Stimulated activated CD4-positive, alpha-beta T cell treated with anti-CD3 and anti-CD28 coated beads, Interleukin-2, amount 100 ng/mL, for 4 hours (primary cell): ENCODE measurements at regions not wholly inside any gene's neighbourhood (a gene's known extent, or its start where the extent isn't known, plus 50 kb on each side); places are given as distances from the start of the nearest gene placed in this dataset.

Source experiments
- DNase-seq: peaks from one replicate; pipeline ENCODE4 v3.0.0-alpha.2; 2020; ENCODE audit warnings: low read depth

DNA sequence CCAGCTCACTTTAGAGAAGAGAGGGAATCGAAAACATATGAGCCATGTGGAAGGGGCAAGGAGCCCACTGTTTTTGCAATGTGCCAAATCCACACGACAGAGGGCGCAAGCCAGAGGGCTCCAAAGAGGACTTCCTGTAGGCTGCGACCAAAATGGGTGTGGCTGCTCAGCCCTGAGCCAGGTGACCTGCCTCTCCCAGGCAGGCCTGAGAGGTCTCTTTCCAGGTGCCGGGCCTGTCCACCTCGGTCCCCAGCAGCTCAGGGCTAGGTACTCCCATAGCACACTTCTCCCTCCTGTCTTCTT lies 153.8 kb downstream of the TTC32 start:
- DNase-seq: no peak

GRCh38 chr2:19747310-19748072 lies 154.3 kb downstream of the TTC32 start:
- no peak for DNase-seq

- no peak for DNase-seq
These were observed 155.0 kb downstream of the TTC32 start for GRCh38 chr2:19746611-19747309.

- no peak for DNase-seq
These were observed 155.6 kb downstream of the TTC32 start for GRCh38 chr2:19746137-19746600.

GRCh38 chr2:19745318-19746136 lies 156.3 kb downstream of the TTC32 start:
- DNase-seq: no peak

DNA sequence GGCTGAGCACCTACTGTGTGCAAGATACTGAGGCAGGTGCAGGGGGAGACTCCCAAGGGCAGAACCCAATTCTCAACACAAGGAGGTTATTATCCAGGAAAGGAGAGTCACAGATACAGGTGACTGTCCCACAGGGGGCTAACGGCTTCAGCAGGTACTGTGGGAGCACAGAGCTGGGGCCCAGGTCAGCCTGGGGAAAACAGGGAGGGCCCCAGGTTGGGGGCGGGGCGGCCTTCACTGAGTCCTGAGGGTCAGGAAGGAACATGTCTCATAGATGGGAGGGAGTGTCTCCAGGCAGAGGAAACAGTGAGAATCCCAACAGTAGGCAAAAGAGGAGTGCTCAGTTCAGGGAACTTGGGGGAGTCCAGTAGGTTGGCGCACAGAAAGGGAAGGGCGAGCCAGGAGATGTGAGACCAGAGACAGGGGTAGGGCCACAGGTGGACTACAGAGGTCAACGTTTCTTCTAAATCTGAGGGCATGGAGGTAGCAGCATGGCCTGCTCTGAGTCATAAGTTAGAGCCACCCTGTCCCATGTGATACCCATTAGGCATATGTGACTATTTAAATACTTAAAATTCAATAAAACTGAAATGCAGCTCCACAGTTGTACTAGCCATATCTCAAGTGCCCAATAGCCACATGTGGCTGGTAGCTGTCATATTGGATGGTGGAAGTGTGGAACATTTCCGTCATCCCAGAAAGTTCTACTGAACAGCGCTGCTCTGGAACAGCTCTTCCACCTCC lies 157.2 kb downstream of the TTC32 start:
- no peak for DNase-seq

DNA sequence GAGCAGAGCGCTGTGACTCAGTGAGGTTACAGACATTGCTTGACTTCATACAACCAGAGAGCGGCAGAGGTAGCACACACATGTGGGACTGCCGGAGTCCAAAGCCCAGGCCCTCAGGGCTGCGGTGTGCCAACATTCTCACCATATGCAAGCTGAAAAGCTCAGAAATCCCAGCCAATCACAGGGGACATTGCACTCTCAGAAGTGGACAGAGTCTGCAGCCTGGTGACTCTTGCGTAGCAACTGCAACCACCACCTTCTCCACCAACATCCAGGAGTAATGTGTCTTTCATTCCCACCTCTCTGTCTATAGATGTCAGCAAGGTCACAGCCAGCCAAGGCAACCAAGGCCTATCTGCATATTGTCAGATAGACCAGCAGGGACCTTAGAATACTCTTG lies 158.1 kb downstream of the TTC32 start:
- DNase-seq: no peak

DNA sequence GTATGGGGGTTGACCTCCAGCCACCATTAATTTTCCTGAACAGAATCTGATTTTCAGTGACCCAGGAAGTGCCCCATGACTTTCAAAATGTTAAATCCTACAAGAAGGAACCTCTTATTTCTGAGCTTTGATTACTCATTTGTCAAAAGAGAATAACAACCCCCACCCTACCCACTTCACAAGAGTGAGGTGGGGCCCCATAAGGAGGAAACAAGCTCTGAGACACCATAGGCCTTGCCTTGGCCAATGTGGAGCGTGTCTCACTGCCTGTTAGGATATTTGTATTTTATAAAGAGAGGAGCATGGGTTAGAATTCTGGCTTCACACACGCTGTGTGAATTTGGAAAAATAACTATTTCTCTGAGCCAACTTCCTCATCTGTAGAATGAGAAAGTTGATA lies 158.9 kb downstream of the TTC32 start:
- no peak for DNase-seq

DNA sequence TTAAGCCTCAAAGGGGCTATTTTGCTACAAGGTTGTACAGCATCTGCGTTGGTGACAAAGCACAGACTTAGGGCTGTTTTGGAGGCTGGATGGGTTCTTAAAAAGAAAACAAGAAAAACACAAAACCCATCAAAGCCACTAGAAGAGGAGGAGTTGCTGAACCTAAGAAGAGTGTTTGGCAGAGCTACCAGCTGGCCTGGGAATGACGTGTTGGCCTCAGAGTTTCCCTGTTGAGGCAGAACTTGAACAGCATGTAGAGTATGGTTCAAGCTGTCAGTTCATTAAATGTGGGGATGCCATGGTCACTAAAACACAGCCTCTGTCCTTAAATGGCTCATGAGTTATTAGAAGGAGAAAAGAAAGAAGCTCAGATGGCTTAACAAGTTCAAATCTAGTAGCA lies 162.5 kb downstream of the TTC32 start:
- DNase-seq: no peak

- DNase-seq: no peak
These were observed 163.1 kb downstream of the TTC32 start for GRCh38 chr2:19738707-19739106.

DNA sequence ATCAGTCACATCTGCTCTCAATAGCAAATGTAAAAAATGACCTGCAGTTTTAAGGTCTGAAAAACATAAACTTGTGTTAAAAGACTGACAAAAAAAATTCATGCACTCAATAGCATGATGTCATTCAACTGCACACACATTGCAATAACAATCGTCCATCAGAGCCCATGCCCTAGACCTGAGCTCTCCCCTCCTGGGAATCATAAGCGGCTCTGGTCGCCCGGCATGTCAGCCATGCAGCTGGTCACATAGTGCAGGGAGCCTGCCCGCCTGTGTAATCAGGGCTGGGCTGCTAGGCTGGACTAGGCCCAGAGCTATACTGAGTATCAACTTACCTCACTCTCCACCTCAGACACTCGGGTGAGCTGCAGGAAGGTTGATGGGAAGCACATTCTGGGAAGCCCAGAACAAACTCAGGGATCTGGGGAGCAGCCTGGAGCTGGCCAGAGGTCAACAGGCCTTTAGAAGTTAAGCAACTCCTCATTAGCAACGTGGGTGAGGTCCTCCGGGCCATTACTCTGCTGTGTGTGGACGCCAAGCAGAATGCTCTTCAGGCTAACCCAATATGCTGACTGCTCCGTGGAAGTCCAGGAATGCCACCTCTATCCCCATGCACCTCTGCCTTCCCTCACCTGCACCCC lies 165.5 kb downstream of the TTC32 start:
- no peak for DNase-seq

GRCh38 chr2:19733951-19734425 lies 167.8 kb downstream of the TTC32 start:
- DNase-seq: no peak

DNA sequence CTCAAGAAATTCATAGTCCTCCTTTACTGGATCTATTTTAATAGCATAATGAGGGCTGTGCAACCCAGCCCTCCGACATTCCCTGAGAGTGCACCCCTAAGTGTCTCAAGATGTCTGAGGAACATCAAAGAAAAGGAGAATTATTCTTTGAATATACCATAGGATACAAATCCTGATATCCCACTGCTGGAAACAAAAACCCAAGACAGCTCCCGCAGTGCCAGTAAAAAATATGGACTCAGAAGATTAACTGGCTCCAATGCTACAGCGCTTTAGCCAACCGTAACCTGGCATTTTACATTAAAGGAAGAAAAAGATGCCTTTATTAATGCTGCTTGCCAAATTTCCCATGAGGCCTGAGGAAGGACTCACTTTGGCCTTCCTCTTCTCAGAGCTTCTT lies 168.4 kb downstream of the TTC32 start:
- no peak for DNase-seq

GRCh38 chr2:19732255-19732654 lies 169.5 kb downstream of the TTC32 start:
- DNase-seq: no peak

- DNase-seq: no peak
These were observed 170.3 kb downstream of the TTC32 start for GRCh38 chr2:19731515-19731914.

DNA sequence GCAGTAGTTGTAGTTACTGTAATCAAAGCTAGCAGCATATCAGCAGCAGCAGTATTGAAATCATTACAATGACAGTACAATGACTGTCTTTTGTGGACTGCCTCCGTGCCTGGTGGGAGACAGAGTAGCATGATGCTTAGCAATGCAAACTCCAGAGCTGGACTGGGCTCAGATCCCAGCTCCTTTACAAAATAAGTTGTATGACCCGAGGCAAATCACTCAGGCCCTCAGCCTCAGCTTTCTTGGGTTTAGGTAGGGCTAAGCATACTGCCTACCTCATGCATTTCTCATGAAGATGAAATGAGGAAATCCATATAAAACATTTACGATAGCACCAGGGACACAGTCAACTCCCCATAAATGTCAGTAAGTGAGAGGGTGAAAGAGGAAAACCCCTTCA lies 170.7 kb downstream of the TTC32 start:
- no peak for DNase-seq

GRCh38 chr2:19728125-19728524 lies 173.7 kb downstream of the TTC32 start:
- no peak for DNase-seq

- DNase-seq: no peak
These were observed 176.4 kb downstream of the TTC32 start for GRCh38 chr2:19725392-19725791.

- DNase-seq: no peak
These were observed 178.8 kb downstream of the TTC32 start for GRCh38 chr2:19723021-19723420.

DNA sequence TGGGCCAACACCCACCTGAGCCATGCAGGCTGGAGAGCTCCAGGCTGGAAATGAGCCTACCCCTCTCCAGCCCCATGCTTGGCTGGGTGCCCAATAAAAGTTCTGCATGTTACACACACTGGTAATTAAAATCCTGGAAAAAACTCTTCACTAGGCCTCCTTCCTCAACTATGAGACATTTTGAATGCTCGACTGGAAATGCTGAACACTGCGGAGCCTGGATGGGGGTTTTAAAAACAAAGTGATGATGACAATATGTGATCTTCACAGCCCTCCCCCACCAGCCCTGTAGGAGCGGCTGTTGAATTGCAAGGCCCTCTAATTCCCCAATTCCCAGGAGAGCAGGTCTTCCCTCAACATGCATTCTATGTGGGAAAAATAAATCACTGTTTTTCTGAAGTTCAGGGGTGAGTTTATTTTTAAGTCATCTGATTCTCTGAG lies 179.2 kb downstream of the TTC32 start:
- DNase-seq: no peak

- no peak for DNase-seq
These were observed 181.5 kb downstream of the TTC32 start for GRCh38 chr2:19720306-19720705.

GRCh38 chr2:19719540-19719939 lies 182.2 kb downstream of the TTC32 start:
- DNase-seq: no peak
